Fibroblast of lung (primary cell): ENCODE measurements at regions not wholly inside any gene's neighbourhood (a gene's known extent, or its start where the extent isn't known, plus 50 kb on each side); places are given as distances from the start of the nearest gene placed in this dataset.
A peak's percentile ranks its signal among the peaks of the same experiment; 100 is the strongest.

Source experiments
- DNase-seq, 2 donors: peaks; one replicate each; pipeline versions ENCODE4 v3.0.0 to v3.0.0-alpha.2; 2010; ENCODE audit warnings: low read depth in 2 of 2
- H2AFZ ChIP-seq: 2 replicates; pipeline ENCODE4 v1.5.1; 2012; ENCODE audit warnings: low read length, control low read depth, inconsistent platforms
- H3K27ac ChIP-seq: 2 replicates; pipeline ENCODE4 v1.5.1; 2011; ENCODE audit warnings: low read length, control low read depth; ENCODE audit not compliant: insufficient read depth
- H3K27me3 ChIP-seq: 2 replicates; pipeline ENCODE4 v1.5.1; 2011; ENCODE audit warnings: mild to moderate bottlenecking, low read length; ENCODE audit not compliant: control insufficient read depth, insufficient read depth
- H3K36me3 ChIP-seq: 2 replicates; pipeline ENCODE4 v1.5.1; 2011; ENCODE audit warnings: low read length; ENCODE audit not compliant: control insufficient read depth, insufficient read depth
- H3K4me1 ChIP-seq: 2 replicates; pipeline ENCODE4 v1.5.1; 2011; ENCODE audit warnings: low read length; ENCODE audit not compliant: control insufficient read depth, insufficient read depth; ENCODE audit errors: extremely low read depth
- H3K4me2 ChIP-seq: 2 replicates; pipeline ENCODE4 v1.5.1; 2011; ENCODE audit warnings: low read length, control low read depth; ENCODE audit not compliant: insufficient read depth; ENCODE audit errors: extremely low read depth
- H3K4me3 ChIP-seq, 4 experiments: fragments of 200-600 bp in 1 of 4; sonication (generic) in 1 of 4; replicated peaks in 1 of 4; 2 replicates each; pipeline ENCODE4 v1.5.1; 2011 to 2016; ENCODE audit warnings: low read length in 4 of 4, low read depth in 3 of 4, mild to moderate bottlenecking in 3 of 4, control low read depth in 2 of 4, inconsistent platforms in 1 of 4, mixed read lengths in 1 of 4; ENCODE audit not compliant: insufficient read depth in 1 of 4; ENCODE audit errors: control extremely low read depth in 1 of 4
- H3K79me2 ChIP-seq: 2 replicates; pipeline ENCODE4 v1.5.1; 2012; ENCODE audit warnings: mild to moderate bottlenecking, low read length, inconsistent platforms; ENCODE audit not compliant: control insufficient read depth, insufficient read depth
- H3K9ac ChIP-seq: 2 replicates; pipeline ENCODE4 v1.5.1; 2011; ENCODE audit warnings: mild to moderate bottlenecking, low read length, control low read depth; ENCODE audit not compliant: insufficient read depth
- H3K9me3 ChIP-seq: 2 replicates; pipeline ENCODE4 v1.5.1; 2012; ENCODE audit warnings: low read depth, low read length; ENCODE audit not compliant: control insufficient read depth, insufficient read depth
- H4K20me1 ChIP-seq: 2 replicates; pipeline ENCODE4 v1.5.1; 2011; ENCODE audit warnings: low read length; ENCODE audit not compliant: control insufficient read depth, insufficient read depth; ENCODE audit errors: extremely low read depth
- CTCF ChIP-seq, 2 donors: IDR thresholded peaks in 1 of 2; conservative IDR thresholded peaks in 1 of 2; 1 replicate in 1 of 2; 2 replicates in 1 of 2; pipeline ENCODE4 v1.5.1; 2011 to 2012; ENCODE audit warnings: low read length in 2 of 2, control low read depth in 1 of 2, inconsistent platforms in 1 of 2, low read depth in 1 of 2, mild to moderate bottlenecking in 1 of 2
- EZH2 ChIP-seq: IDR thresholded peaks from 2 replicates; pipeline ENCODE4 v1.5.1; 2012; ENCODE audit warnings: low read length, control low read depth, mild to moderate bottlenecking; ENCODE audit errors: missing control alignments

DNA sequence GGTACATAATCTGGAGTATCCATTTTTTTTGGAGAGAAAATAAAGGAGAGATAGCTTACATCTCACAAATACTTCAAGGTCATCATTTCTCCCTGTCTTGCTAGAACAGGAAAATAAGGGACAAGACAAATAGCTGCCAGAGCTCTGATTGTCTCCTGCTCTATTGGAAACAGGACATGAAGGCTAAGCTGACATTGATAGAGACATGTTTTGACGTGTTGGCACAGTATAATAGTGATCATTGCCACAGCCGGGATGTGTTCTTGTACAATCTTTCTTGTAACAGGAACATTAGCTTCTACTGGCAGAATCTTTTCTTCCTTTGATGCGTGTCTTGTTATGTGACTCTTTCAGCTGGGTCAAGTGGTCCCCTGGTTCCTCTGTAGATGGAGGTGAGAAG lies 279.3 kb upstream of the MTPN start:
- H3K27ac ChIP-seq: no peak overlapping the region
- H3K79me2 ChIP-seq: no peaks in the 10 kb centered on the region
- no peak overlapping the region for H3K9ac ChIP-seq
- no peak overlapping the region for H3K4me3 ChIP-seq
- H3K4me1 ChIP-seq: no peaks in the 10 kb centered on the region
- no peaks in the 10 kb centered on the region for H3K27me3 ChIP-seq
- no peak overlapping the region for H2AFZ ChIP-seq
- no peaks in the 10 kb centered on the region for H3K9me3 ChIP-seq
- H4K20me1 ChIP-seq: no peaks in the 10 kb centered on the region
- no peak for DNase-seq
- TF ChIP-seq EZH2 (no peak), CTCF (conservative IDR thresholded peaks at IDR 0.05 in 1 of 2, IDR thresholded peaks at IDR 0.05 in 1 of 2; ENCODE audit: low read depth in 1 of 2, low read length in 2 of 2) (no peak)
- H3K4me2 ChIP-seq: no peak overlapping the region
- no peaks in the 10 kb centered on the region for H3K36me3 ChIP-seq

- no peak overlapping the region for H3K4me2 ChIP-seq
- H3K4me3 ChIP-seq: no peak overlapping the region
- no peaks in the 10 kb centered on the region for H3K4me1 ChIP-seq
- H3K27me3 ChIP-seq: no peaks in the 10 kb centered on the region
- no peak for DNase-seq
- no peak overlapping the region for H3K27ac ChIP-seq
- H3K36me3 ChIP-seq: no peaks in the 10 kb centered on the region
- H3K79me2 ChIP-seq: no peaks in the 10 kb centered on the region
- TF ChIP-seq EZH2 (no peak), CTCF (conservative IDR thresholded peaks at IDR 0.05 in 1 of 2, IDR thresholded peaks at IDR 0.05 in 1 of 2; ENCODE audit: low read depth in 1 of 2, low read length in 2 of 2) (no peak)
- no peak overlapping the region for H2AFZ ChIP-seq
- no peaks in the 10 kb centered on the region for H3K9me3 ChIP-seq
- no peaks in the 10 kb centered on the region for H4K20me1 ChIP-seq
- no peak overlapping the region for H3K9ac ChIP-seq
Observed at GRCh38 chr7:136254148-136254547, 277.0 kb upstream of the MTPN start.

DNA sequence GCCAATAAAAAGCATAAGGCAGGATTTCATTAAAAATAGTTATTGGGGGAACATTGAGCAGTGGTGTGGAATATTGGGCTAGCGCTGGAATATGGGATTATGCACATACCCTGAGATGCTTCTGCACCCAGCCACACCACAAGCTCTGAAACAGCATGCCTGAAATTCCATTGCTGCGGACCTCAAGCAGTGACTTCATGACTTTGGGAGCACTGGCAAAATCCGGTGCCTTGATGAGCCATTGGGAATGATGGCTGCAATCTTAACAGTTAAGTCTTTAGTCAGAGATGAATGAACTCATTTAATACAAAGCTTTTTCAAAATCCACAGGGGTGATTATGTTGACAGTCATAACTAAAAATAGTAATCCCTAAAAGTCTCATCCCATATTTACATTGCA lies 274.7 kb upstream of the MTPN start:
- no peaks in the 10 kb centered on the region for H4K20me1 ChIP-seq
- no peak overlapping the region for H3K27ac ChIP-seq
- H3K4me2 ChIP-seq: no peak overlapping the region
- H3K4me3 ChIP-seq: no peak overlapping the region
- H3K9ac ChIP-seq: no peak overlapping the region
- TF ChIP-seq CTCF (conservative IDR thresholded peaks at IDR 0.05 in 1 of 2, IDR thresholded peaks at IDR 0.05 in 1 of 2; ENCODE audit: low read depth in 1 of 2, low read length in 2 of 2) (no peak), EZH2 (no peak)
- no peaks in the 10 kb centered on the region for H3K36me3 ChIP-seq
- H3K4me1 ChIP-seq: no peaks in the 10 kb centered on the region
- no peaks in the 10 kb centered on the region for H3K27me3 ChIP-seq
- no peaks in the 10 kb centered on the region for H3K9me3 ChIP-seq
- DNase-seq: peak in 1 of 2 donors; percentile 18
- H2AFZ ChIP-seq: no peak overlapping the region
- H3K79me2 ChIP-seq: no peaks in the 10 kb centered on the region
